Keratinocyte (primary cell): ENCODE measurements at regions not wholly inside any gene's neighbourhood (a gene's known extent, or its start where the extent isn't known, plus 50 kb on each side); places are given as distances from the start of the nearest gene placed in this dataset.

Experiments
- DNase-seq: peaks from one replicate; pipeline ENCODE4 v3.0.0-alpha.2; 2011; ENCODE audit warnings: low read depth, missing footprints, low spot score
- FAIRE-seq: peaks from 2 replicates; lab custom pipeline; 2011; peaks lifted over from hg19 to GRCh38; lab: Jason Lieb, UNC
- H2AFZ ChIP-seq: 2 replicates; pipeline ENCODE4 v1.6.0; 2012; ENCODE audit warnings: low read length, control low read depth, inconsistent platforms; ENCODE audit not compliant: control insufficient read depth
- H3K27ac ChIP-seq: 2 replicates; pipeline ENCODE4 v1.5.1; 2011; ENCODE audit warnings: low read length; ENCODE audit not compliant: control insufficient read depth, insufficient read depth
- H3K27me3 ChIP-seq: 3 replicates; pipeline ENCODE4 v1.6.0; 2011; ENCODE audit warnings: low read length; ENCODE audit not compliant: control insufficient read depth, insufficient read depth; ENCODE audit errors: extremely low read depth
- H3K36me3 ChIP-seq, 2 experiments: 2 replicates in 1 of 2; 3 replicates in 1 of 2; pipeline ENCODE4 v1.5.1; 2011; ENCODE audit warnings: low read length in 2 of 2, mild to moderate bottlenecking in 1 of 2; ENCODE audit not compliant: control insufficient read depth in 2 of 2, insufficient read depth in 2 of 2; ENCODE audit errors: extremely low read depth in 1 of 2
- H3K4me1 ChIP-seq: 3 replicates; pipeline ENCODE4 v1.5.1; 2011; ENCODE audit warnings: low read length; ENCODE audit not compliant: control insufficient read depth, insufficient read depth; ENCODE audit errors: extremely low read depth
- H3K4me2 ChIP-seq: 3 replicates; pipeline ENCODE4 v1.6.0; 2011; ENCODE audit warnings: low read depth, low read length; ENCODE audit not compliant: control insufficient read depth, insufficient read depth; ENCODE audit errors: extremely low read depth
- H3K4me3 ChIP-seq, 3 experiments: fragments of 200-600 bp in 1 of 3; sonication (generic) in 1 of 3; 2 replicates in 2 of 3; 3 replicates in 1 of 3; pipeline ENCODE4 v1.5.1; 2011 to 2016; ENCODE audit warnings: low read length in 3 of 3, mild to moderate bottlenecking in 3 of 3, control low read depth in 2 of 3, inconsistent platforms in 1 of 3, low read depth in 1 of 3, mixed read lengths in 1 of 3, mixed run types in 1 of 3, moderate library complexity in 1 of 3; ENCODE audit not compliant: control insufficient read depth in 2 of 3, insufficient read depth in 2 of 3; ENCODE audit errors: extremely low read depth in 1 of 3
- H3K79me2 ChIP-seq: 2 replicates; pipeline ENCODE4 v1.6.0; 2012; ENCODE audit warnings: low read length; ENCODE audit not compliant: control insufficient read depth, insufficient read depth
- H3K9ac ChIP-seq: 3 replicates; pipeline ENCODE4 v1.6.0; 2011; ENCODE audit warnings: low read length; ENCODE audit not compliant: control insufficient read depth, insufficient read depth; ENCODE audit errors: extremely low read depth
- H3K9me1 ChIP-seq: 3 replicates; pipeline ENCODE4 v1.6.0; 2011; ENCODE audit warnings: low read length; ENCODE audit not compliant: control insufficient read depth, insufficient read depth; ENCODE audit errors: extremely low read depth
- H3K9me3 ChIP-seq: 2 replicates; pipeline ENCODE4 v1.5.1; 2012; ENCODE audit warnings: low read depth, low read length; ENCODE audit not compliant: control insufficient read depth
- H4K20me1 ChIP-seq: 3 replicates; pipeline ENCODE4 v1.6.0; 2011; ENCODE audit warnings: low read length; ENCODE audit not compliant: control insufficient read depth, insufficient read depth; ENCODE audit errors: extremely low read depth
- CTCF ChIP-seq, 3 experiments: IDR thresholded peaks in 1 of 3; conservative IDR thresholded peaks in 1 of 3; optimal IDR thresholded peaks in 1 of 3; 2 replicates in 2 of 3; 3 replicates in 1 of 3; pipeline versions ENCODE3 to v1.5.1; 2011; ENCODE audit warnings: low read length in 3 of 3, mild to moderate bottlenecking in 3 of 3, moderate library complexity in 2 of 3, control low read depth in 1 of 3, inconsistent platforms in 1 of 3; ENCODE audit not compliant: insufficient read depth in 2 of 3; ENCODE audit errors: extremely low read depth in 1 of 3
- EZH2 ChIP-seq: IDR thresholded peaks from one replicate; pipeline ENCODE4 v1.6.1; 2012; ENCODE audit warnings: inconsistent platforms, mild to moderate bottlenecking, low read length, moderate library complexity
- dilution Hi-C: fragments of 300-500 bp; cut with MboI; formaldehyde crosslinking; loops from one replicate; pipeline ENCODE4 v1.7.0; 2020; ENCODE audit warnings: low sequenced_read_pairs; ENCODE audit not compliant: extremely low pct_ligation_motif_present

DNA sequence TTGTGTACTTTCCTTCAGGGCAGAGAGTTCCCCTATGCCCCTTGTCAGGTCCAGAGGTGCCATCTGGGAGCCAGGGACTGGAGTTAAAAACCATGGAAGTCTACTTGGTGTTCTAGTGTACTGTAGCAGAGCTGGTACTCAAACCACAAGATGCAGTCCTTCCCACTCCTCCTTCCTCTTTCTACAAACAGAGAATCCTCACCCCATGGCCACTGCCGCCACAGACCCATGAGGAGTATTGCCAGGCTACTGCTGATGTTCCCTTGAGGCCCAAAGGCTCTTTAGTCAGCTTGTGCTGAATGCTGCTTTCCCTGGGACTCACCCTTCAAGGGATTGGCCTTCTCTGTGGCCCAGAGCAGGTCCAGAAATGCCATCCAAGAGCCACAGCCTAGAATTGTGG is 229.2 kb upstream of the ZPLD1 start:
- no peak overlapping the region for H3K4me2 ChIP-seq
- no peaks in the 10 kb centered on the region for H3K9me3 ChIP-seq
- no peak overlapping the region for H3K27ac ChIP-seq
- H3K4me3 ChIP-seq, result no peak overlapping the region
- H2AFZ ChIP-seq, result no peak overlapping the region
- TF ChIP-seq CTCF (optimal IDR thresholded peaks at IDR 0.05 in 1 of 3, IDR thresholded peaks at IDR 0.05 in 1 of 3, conservative IDR thresholded peaks at IDR 0.05 in 1 of 3; ENCODE audit: extremely low read depth in 1 of 3, insufficient read depth in 2 of 3, low read length in 3 of 3) (no peak), EZH2 (no peak)
- dilution Hi-C loops, result no loop called here
- peaks cover 12% of the 10 kb centered on the region for H3K4me1 ChIP-seq
- H3K79me2 ChIP-seq, result no peaks in the 10 kb centered on the region
- H3K36me3 ChIP-seq, result no peaks in the 10 kb centered on the region
- no peak overlapping the region for H3K9ac ChIP-seq
- no peaks in the 10 kb centered on the region for H3K9me1 ChIP-seq
- FAIRE-seq (no peak), DNase-seq (no peak)
- H3K27me3 ChIP-seq, result no peaks in the 10 kb centered on the region
- no peaks in the 10 kb centered on the region for H4K20me1 ChIP-seq

GRCh38 chr3:102206511-102207031 is 228.2 kb upstream of the ZPLD1 start:
- Histone ChIP-seq H3K9me1 (no peaks in the 10 kb centered on the region), H3K4me1 (peaks cover 10% of the 10 kb centered on the region), H3K79me2 (no peaks in the 10 kb centered on the region), H3K4me3 (no peak overlapping the region), H4K20me1 (no peaks in the 10 kb centered on the region), H3K9me3 (no peaks in the 10 kb centered on the region), H3K4me2 (peak overlapping the region; percentile 7), H2AFZ (peak overlapping the region; percentile 10), H3K36me3 (no peaks in the 10 kb centered on the region), H3K27ac (peak overlapping the region; percentile 26), H3K27me3 (no peaks in the 10 kb centered on the region), H3K9ac (no peak overlapping the region)
- DNase-seq (no peak), FAIRE-seq (peak; percentile 72)
- no peak for TF ChIP-seq EZH2
- no peak for TF ChIP-seq CTCF (optimal IDR thresholded peaks at IDR 0.05 in 1 of 3, IDR thresholded peaks at IDR 0.05 in 1 of 3, conservative IDR thresholded peaks at IDR 0.05 in 1 of 3; ENCODE audit: extremely low read depth in 1 of 3, insufficient read depth in 2 of 3, low read length in 3 of 3)
- dilution Hi-C loops, result no loop called here
